Parathyroid adenoma (tissue), 2 donors: ENCODE measurements at regions not wholly inside any gene's neighbourhood (a gene's known extent, or its start where the extent isn't known, plus 50 kb on each side); places are given as distances from the start of the nearest gene placed in this dataset.

Experiments
- H2AFZ ChIP-seq: fragments of 300-600 bp; sonication (generic); one replicate; pipeline ENCODE4 v1.7.0; 2017; ENCODE audit warnings: antibody characterized with exemption, mild to moderate bottlenecking
- H3K27ac ChIP-seq: fragments of 300-600 bp; sonication (generic); one replicate; pipeline ENCODE4 v1.7.0; 2017
- H3K27me3 ChIP-seq: fragments of 300-600 bp; sonication (generic); one replicate; pipeline ENCODE4 v1.7.0; 2017; ENCODE audit warnings: low read length; ENCODE audit not compliant: control insufficient read depth, insufficient read depth
- H3K36me3 ChIP-seq: fragments of 300-600 bp; sonication (generic); one replicate; pipeline ENCODE4 v1.7.0; 2017; ENCODE audit warnings: low read length; ENCODE audit not compliant: control insufficient read depth, insufficient read depth
- H3K4me1 ChIP-seq: fragments of 300-600 bp; sonication (generic); one replicate; pipeline ENCODE4 v1.7.0; 2017; ENCODE audit warnings: control low read depth
- H3K4me2 ChIP-seq: fragments of 300-600 bp; sonication (generic); one replicate; pipeline ENCODE4 v1.7.0; 2017; ENCODE audit warnings: low read length
- H3K4me3 ChIP-seq: fragments of 300-600 bp; sonication (generic); one replicate; pipeline ENCODE4 v1.7.0; 2017; ENCODE audit warnings: low read depth, low read length
- H3K79me2 ChIP-seq: fragments of 300-600 bp; sonication (generic); one replicate; pipeline ENCODE4 v1.7.0; 2017; ENCODE audit warnings: control low read depth
- H3K9ac ChIP-seq: fragments of 300-600 bp; sonication (generic); one replicate; pipeline ENCODE4 v1.7.0; 2017; ENCODE audit warnings: mild to moderate bottlenecking
- H3K9me3 ChIP-seq: fragments of 300-600 bp; sonication (generic); one replicate; pipeline ENCODE4 v1.7.0; 2017; ENCODE audit warnings: low read length; ENCODE audit not compliant: control insufficient read depth
- CTCF ChIP-seq: fragments of 300-600 bp; sonication (generic); IDR thresholded peaks from one replicate; pipeline ENCODE4 v1.7.0; 2017; ENCODE audit warnings: antibody characterized with exemption, mild to moderate bottlenecking
- donor health status: primary hyperparathyroidism.

GRCh38 chr4:189050643-189051042 is 890.0 kb upstream of the FRG1 start:
- Histone ChIP-seq H2AFZ (no peak overlapping the region), H3K4me2 (peak overlapping the region; percentile 64), H3K9ac (no peak overlapping the region), H3K36me3 (no peaks in the 10 kb centered on the region), H3K27me3 (no peaks in the 10 kb centered on the region), H3K79me2 (no peaks in the 10 kb centered on the region), H3K27ac (no peak overlapping the region), H3K4me3 (peak overlapping the region; percentile 45), H3K9me3 (no peaks in the 10 kb centered on the region), H3K4me1 (no peaks in the 10 kb centered on the region)
- no peak for TF ChIP-seq CTCF

GRCh38 chr4:189053621-189054020 is 887.1 kb upstream of the FRG1 start:
- Histone ChIP-seq H2AFZ (no peak overlapping the region), H3K9me3 (no peaks in the 10 kb centered on the region), H3K27ac (no peak overlapping the region), H3K4me2 (no peak overlapping the region), H3K79me2 (no peaks in the 10 kb centered on the region), H3K9ac (no peak overlapping the region), H3K4me3 (no peak overlapping the region), H3K36me3 (no peaks in the 10 kb centered on the region), H3K4me1 (no peaks in the 10 kb centered on the region), H3K27me3 (no peaks in the 10 kb centered on the region)
- no peak for TF ChIP-seq CTCF

DNA sequence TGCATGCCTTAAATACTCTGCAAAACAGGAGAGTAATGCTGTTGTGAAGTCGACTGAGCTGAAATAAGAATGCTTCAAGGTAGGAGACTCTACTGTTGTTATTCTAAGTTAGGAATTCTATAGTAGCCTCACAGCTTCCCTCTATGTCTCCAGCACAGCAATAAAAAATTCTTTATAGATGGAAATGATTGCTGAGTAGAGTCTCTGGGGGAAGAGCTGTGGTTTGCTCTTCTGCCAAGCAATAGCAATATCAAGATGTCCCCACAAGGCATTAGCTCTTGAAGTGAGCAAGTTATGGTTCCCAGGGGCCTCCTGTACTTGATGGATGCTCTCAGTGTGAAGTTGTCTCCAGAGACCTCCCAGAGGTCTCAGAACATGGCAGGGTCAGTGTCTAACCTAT is 880.6 kb upstream of the FRG1 start:
- H3K9ac ChIP-seq: no peak overlapping the region
- no peaks in the 10 kb centered on the region for H3K9me3 ChIP-seq
- no peak overlapping the region for H3K27ac ChIP-seq
- H3K4me2 ChIP-seq: no peak overlapping the region
- H3K36me3 ChIP-seq: no peaks in the 10 kb centered on the region
- no peaks in the 10 kb centered on the region for H3K4me1 ChIP-seq
- TF ChIP-seq CTCF: no peak
- H2AFZ ChIP-seq: no peak overlapping the region
- H3K4me3 ChIP-seq: no peak overlapping the region
- no peaks in the 10 kb centered on the region for H3K27me3 ChIP-seq
- no peaks in the 10 kb centered on the region for H3K79me2 ChIP-seq

- TF ChIP-seq CTCF: no peak
- Histone ChIP-seq H3K27me3 (no peaks in the 10 kb centered on the region), H3K27ac (no peak overlapping the region), H3K36me3 (no peaks in the 10 kb centered on the region), H3K4me1 (no peaks in the 10 kb centered on the region), H3K4me2 (no peak overlapping the region), H3K4me3 (no peak overlapping the region), H3K9me3 (no peaks in the 10 kb centered on the region), H3K79me2 (no peaks in the 10 kb centered on the region), H2AFZ (no peak overlapping the region), H3K9ac (no peak overlapping the region)
Measured at GRCh38 chr4:189062047-189062820, 878.4 kb upstream of the FRG1 start.

DNA sequence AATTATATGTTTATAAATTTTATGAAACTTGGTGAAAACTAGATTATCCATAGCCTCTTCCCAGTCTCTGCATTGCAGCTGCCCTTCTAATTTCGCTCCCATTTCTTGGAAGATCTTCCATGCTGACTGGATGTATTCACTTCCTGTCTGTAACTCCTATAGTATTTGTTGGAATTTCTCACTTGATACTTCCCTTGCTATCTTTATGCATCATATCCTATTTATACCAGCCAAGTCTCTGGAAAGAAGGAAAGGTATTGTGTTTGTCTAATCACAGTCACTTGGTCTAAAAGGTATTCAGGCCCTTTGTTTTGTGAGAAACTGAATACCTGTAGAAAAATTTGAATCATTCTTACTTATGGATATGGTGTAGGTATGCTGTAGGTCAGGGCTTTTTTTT is 870.9 kb upstream of the FRG1 start:
- no peak overlapping the region for H3K4me3 ChIP-seq
- no peak overlapping the region for H3K27ac ChIP-seq

More for the DNA sequence above, 870.9 kb upstream of the FRG1 start:
- H3K36me3 ChIP-seq: no peaks in the 10 kb centered on the region
- no peaks in the 10 kb centered on the region for H3K27me3 ChIP-seq
- H3K9ac ChIP-seq: no peak overlapping the region
- no peak overlapping the region for H2AFZ ChIP-seq
- no peaks in the 10 kb centered on the region for H3K4me1 ChIP-seq
- no peak for TF ChIP-seq CTCF
- H3K9me3 ChIP-seq: no peaks in the 10 kb centered on the region
- H3K79me2 ChIP-seq: no peaks in the 10 kb centered on the region
- H3K4me2 ChIP-seq: no peak overlapping the region
